Suprapubic skin (tissue), 3 donors: ENCODE measurements at regions not wholly inside any gene's neighbourhood (a gene's known extent, or its start where the extent isn't known, plus 50 kb on each side); places are given as distances from the start of the nearest gene placed in this dataset.

ENCODE experiments used
- EP300 ChIP-seq: sonication (generic); formaldehyde crosslinking; IDR thresholded peaks from one replicate; pipeline ENCODE4 v1.6.1; 2017; ENCODE audit warnings: antibody characterized with exemption
- POLR2A ChIP-seq, 2 donors: fragments of 450-650 bp; IDR thresholded peaks; one replicate each; pipeline ENCODE4 v1.6.1; 2017; ENCODE audit warnings: antibody characterized with exemption in 2 of 2, mild to moderate bottlenecking in 2 of 2, moderate library complexity in 2 of 2
- TF ChIP-seq, protein P1 (sequence below), 2 donors: fragments of 200-600 bp in 1 of 2; fragments of 450-650 bp in 1 of 2; sonication (generic) in 1 of 2; IDR thresholded peaks; one replicate each; pipeline ENCODE4 v1.5.1; 2016 to 2019; ENCODE audit warnings: antibody characterized with exemption in 2 of 2, mild to moderate bottlenecking in 1 of 2, moderate library complexity in 1 of 2

DNA sequence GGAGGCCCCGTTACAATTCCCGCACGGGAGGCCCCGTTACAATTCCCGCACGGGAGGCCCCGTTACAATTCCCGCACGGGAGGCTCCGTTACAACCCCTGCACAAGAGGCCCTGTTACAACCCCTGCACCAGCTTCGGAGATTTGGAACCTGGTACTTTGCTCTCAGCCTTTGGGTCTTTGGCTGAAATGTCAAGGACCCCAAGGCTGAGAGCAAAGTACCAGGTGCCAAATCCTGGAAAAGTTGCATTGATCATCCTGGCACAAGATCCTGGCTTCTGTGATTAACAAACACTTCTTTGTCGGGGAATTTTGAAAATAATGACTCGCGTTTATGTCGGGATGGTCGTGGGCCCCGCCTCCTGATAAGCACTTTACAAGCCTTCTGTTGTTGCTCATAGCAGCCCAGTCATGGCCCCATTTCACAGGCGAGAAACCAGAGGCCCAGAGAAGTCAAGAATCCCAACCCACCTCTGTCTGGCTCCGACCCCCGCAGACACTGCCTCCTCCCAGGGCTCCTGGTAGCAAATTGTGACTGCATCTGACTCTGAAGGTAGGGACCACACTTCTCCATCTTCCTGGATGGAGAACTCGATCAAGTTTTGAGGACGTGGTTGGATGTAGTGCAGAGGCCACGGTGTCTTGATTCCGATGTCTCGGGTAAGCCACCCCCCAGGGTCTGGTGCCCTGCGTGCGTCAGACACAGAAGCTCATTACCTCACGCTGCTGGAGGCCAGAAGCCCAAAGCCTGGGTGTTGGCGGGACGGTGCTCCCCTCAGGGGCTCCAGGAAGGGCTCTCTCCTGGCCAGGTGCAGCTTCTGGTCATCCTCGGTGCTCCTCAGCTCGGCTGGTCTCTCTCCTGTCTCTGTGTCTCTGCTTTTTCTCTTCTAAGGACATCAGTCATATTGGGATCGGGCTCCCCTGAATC is 60.3 kb downstream of the ADRA2C start:
- TF ChIP-seq, protein P1, sequence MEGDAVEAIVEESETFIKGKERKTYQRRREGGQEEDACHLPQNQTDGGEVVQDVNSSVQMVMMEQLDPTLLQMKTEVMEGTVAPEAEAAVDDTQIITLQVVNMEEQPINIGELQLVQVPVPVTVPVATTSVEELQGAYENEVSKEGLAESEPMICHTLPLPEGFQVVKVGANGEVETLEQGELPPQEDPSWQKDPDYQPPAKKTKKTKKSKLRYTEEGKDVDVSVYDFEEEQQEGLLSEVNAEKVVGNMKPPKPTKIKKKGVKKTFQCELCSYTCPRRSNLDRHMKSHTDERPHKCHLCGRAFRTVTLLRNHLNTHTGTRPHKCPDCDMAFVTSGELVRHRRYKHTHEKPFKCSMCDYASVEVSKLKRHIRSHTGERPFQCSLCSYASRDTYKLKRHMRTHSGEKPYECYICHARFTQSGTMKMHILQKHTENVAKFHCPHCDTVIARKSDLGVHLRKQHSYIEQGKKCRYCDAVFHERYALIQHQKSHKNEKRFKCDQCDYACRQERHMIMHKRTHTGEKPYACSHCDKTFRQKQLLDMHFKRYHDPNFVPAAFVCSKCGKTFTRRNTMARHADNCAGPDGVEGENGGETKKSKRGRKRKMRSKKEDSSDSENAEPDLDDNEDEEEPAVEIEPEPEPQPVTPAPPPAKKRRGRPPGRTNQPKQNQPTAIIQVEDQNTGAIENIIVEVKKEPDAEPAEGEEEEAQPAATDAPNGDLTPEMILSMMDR (IDR thresholded peaks at IDR 0.05), result no peak
- TF ChIP-seq EP300 (no peak), POLR2A (IDR thresholded peaks at IDR 0.05) (no peak)
